IMR-90 (cell line): ENCODE measurements at regions not wholly inside any gene's neighbourhood (a gene's known extent, or its start where the extent isn't known, plus 50 kb on each side); places are given as distances from the start of the nearest gene placed in this dataset.

Experiments used
- ATAC-seq: fragments of 200-7000 bp; cut with Tn5 transposase; 2 replicates; pipeline ENCODE4 v1.9.1; 2020; ENCODE audit warnings: low read depth, mild to moderate bottlenecking, moderate library complexity
- BruUV-seq: library from RNA; stranded (reverse); fragments of 400-500 nt; replicated peaks from 2 replicates; lab custom pipeline; 2021; lab: Mats Ljungman, UMichigan
- CTCF ChIA-PET: fragments of 300-600 bp; formaldehyde crosslinking; extraction: SDS; loops from one replicate; lab custom pipeline; 2021; ENCODE audit warnings: antibody characterized with exemption; lab: Yijun Ruan, JAX
- POLR2A ChIA-PET: fragments of 300-600 bp; sonication (Branson Sonifier 250); formaldehyde crosslinking; loops from one replicate; lab custom pipeline; 2022; ENCODE audit warnings: antibody characterized with exemption; ENCODE audit not compliant: unreplicated experiment; lab: Charles Lee
- DNase-seq: peaks from one replicate; pipeline ENCODE4 v3.0.0; 2013
- H2AFZ ChIP-seq: replicated peaks from 2 replicates; pipeline ENCODE3; 2013; ENCODE audit warnings: low read length, mild to moderate bottlenecking; ENCODE audit not compliant: poor library complexity
- H2AK5ac ChIP-seq: 2 replicates; pipeline ENCODE4 v1.6.1; 2013; ENCODE audit warnings: low read depth, low read length, inconsistent platforms
- H2AK9ac ChIP-seq: replicated peaks from 2 replicates; pipeline ENCODE3; 2013; ENCODE audit warnings: mild to moderate bottlenecking, low read depth, low read length, moderate library complexity; ENCODE audit not compliant: poor library complexity
- H2BK120ac ChIP-seq: 2 replicates; pipeline ENCODE4 v1.6.1; 2013; ENCODE audit warnings: low read depth, low read length, inconsistent platforms
- H2BK15ac ChIP-seq: 3 replicates; pipeline ENCODE4 v1.6.1; 2013; ENCODE audit warnings: low read depth, low read length, inconsistent platforms
- H2BK20ac ChIP-seq: 2 replicates; pipeline ENCODE4 v1.6.1; 2013; ENCODE audit warnings: low read depth, mild to moderate bottlenecking, inconsistent platforms, low read length, moderate library complexity
- H2BK5ac ChIP-seq: 2 replicates; pipeline ENCODE4 v1.6.1; 2013; ENCODE audit warnings: mild to moderate bottlenecking, low read depth, low read length, inconsistent platforms; ENCODE audit not compliant: poor library complexity, severe bottlenecking
- H3K14ac ChIP-seq: replicated peaks from 2 replicates; pipeline ENCODE4 v1.6.1; 2013; ENCODE audit warnings: low read depth, low read length, inconsistent platforms
- H3K18ac ChIP-seq: 2 replicates; pipeline ENCODE4 v1.6.1; 2013; ENCODE audit warnings: low read depth, low read length, control low read depth
- H3K23ac ChIP-seq: 2 replicates; pipeline ENCODE4 v1.6.1; 2013; ENCODE audit warnings: low read depth, low read length, inconsistent platforms
- H3K27ac ChIP-seq: 2 replicates; pipeline ENCODE4 v1.5.1; 2013; ENCODE audit warnings: mild to moderate bottlenecking, control low read depth, low read length; ENCODE audit not compliant: insufficient read depth
- H3K27me3 ChIP-seq: 2 replicates; pipeline ENCODE4 v1.6.1; 2013; ENCODE audit warnings: low read length; ENCODE audit not compliant: control insufficient read depth, insufficient read depth
- H3K36me3 ChIP-seq: 2 replicates; pipeline ENCODE4 v1.6.1; 2013; ENCODE audit warnings: low read length, mixed read lengths; ENCODE audit not compliant: control insufficient read depth, insufficient read depth
- H3K4ac ChIP-seq: 2 replicates; pipeline ENCODE4 v1.6.1; 2013; ENCODE audit warnings: low read depth, low read length, inconsistent platforms
- H3K4me1 ChIP-seq: 2 replicates; pipeline ENCODE4 v1.6.1; 2013; ENCODE audit warnings: low read length, mixed read lengths; ENCODE audit not compliant: control insufficient read depth, insufficient read depth
- H3K4me2 ChIP-seq: 2 replicates; pipeline ENCODE4 v1.6.1; 2013; ENCODE audit warnings: low read depth, mild to moderate bottlenecking, control low read depth, low read length, moderate library complexity
- H3K4me3 ChIP-seq: 2 replicates; pipeline ENCODE4 v1.5.1; 2013; ENCODE audit warnings: low read depth, mild to moderate bottlenecking, control low read depth, low read length, moderate library complexity; ENCODE audit not compliant: insufficient read depth
- H3K56ac ChIP-seq: 2 replicates; pipeline ENCODE4 v1.6.1; 2013; ENCODE audit warnings: low read length, inconsistent platforms; ENCODE audit not compliant: insufficient read depth; ENCODE audit errors: extremely low read depth
- H3K79me1 ChIP-seq, 2 experiments: 2 replicates each; pipeline ENCODE4 v1.6.1; 2013; ENCODE audit warnings: low read length in 2 of 2, inconsistent platforms in 1 of 2, low read depth in 1 of 2
- H3K9ac ChIP-seq: 2 replicates; pipeline ENCODE4 v1.6.1; 2013; ENCODE audit warnings: low read depth, low read length, control low read depth
- H3K9me1 ChIP-seq: 2 replicates; pipeline ENCODE4 v1.6.1; 2013; ENCODE audit warnings: low read length, inconsistent platforms; ENCODE audit not compliant: insufficient read depth
- H3K9me3 ChIP-seq: 2 replicates; pipeline ENCODE4 v1.6.1; 2013; ENCODE audit warnings: low read length; ENCODE audit not compliant: control insufficient read depth, insufficient read depth
- H4K20me1 ChIP-seq: 2 replicates; pipeline ENCODE4 v1.6.1; 2013; ENCODE audit warnings: low read length, inconsistent platforms; ENCODE audit not compliant: insufficient read depth
- H4K5ac ChIP-seq: 2 replicates; pipeline ENCODE4 v1.6.1; 2013; ENCODE audit warnings: mild to moderate bottlenecking, low read depth, low read length, control low read depth
- H4K8ac ChIP-seq, 2 experiments: 2 replicates each; pipeline ENCODE4 v1.6.1; 2013; ENCODE audit warnings: low read depth in 2 of 2, low read length in 2 of 2, control low read depth in 1 of 2, inconsistent platforms in 1 of 2
- H4K91ac ChIP-seq: 2 replicates; pipeline ENCODE4 v1.6.1; 2013; ENCODE audit warnings: low read depth, low read length, inconsistent platforms; ENCODE audit not compliant: insufficient read depth
- MAFK ChIP-seq: IDR thresholded peaks from 2 replicates; pipeline ENCODE4 v1.6.1; 2012; ENCODE audit warnings: low read depth, low read length, improper control_type of control experiment
- RCOR1 ChIP-seq: IDR thresholded peaks from 2 replicates; pipeline ENCODE4 v1.6.1; 2012; ENCODE audit warnings: mild to moderate bottlenecking, low read length, improper control_type of control experiment; ENCODE audit not compliant: insufficient replicate concordance
- dilution Hi-C: fragments of 300-500 bp; cut with HindIII; formaldehyde crosslinking; loops from one replicate; pipeline ENCODE4 v1.14.3; 2018; ENCODE audit warnings: low sequenced_read_pairs; ENCODE audit not compliant: unreplicated experiment
- in situ Hi-C: fragments of 300-500 bp; cut with MboI; formaldehyde crosslinking; loops from 3 replicates; pipeline ENCODE4 v1.14.3; 2019; ENCODE audit warnings: low sequenced_read_pairs, inconsistent platforms, mixed read lengths
- intact Hi-C: fragments of 100-400 bp; cut with micrococcal nuclease; formaldehyde crosslinking; loops from 2 replicates; pipeline ENCODE4 v1.10.0; 2022

DNA sequence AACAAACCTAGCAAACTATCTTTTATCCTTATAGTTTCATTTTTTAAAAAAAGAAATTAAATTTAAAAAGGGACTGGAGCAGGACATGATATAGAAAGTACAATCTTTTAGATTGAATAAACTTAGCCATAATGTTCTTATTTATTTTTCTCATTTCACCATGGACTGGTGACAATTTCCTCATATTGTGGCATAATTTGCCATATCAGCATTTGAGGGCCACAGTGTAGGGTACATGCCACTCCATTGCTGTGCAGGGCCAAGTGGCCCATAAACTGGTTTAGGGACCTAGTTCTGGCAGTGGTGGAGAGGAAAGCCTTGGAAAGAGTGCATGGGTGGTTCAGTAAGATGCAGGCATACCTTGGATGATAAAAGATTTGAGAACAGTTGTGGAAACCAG is 232.9 kb upstream of the ELL2 start:
- no peak overlapping the region for H2AFZ ChIP-seq
- H3K79me1 ChIP-seq, result no peaks in the 10 kb centered on the region
- 0 out of 2 replicates have a peak, but pooled peaks cover 2% of the 10 kb centered on the region for H3K9me1 ChIP-seq
- dilution Hi-C loops (no loop called here), intact Hi-C loops (no loop called here), in situ Hi-C loops (no loop called here)
- DNase-seq (no peak), ATAC-seq (peak; percentile 35)
- peak overlapping the region; percentile 34; the same call in 1 of the 2 replicates for H3K4me2 ChIP-seq
- no peak overlapping the region for H3K23ac ChIP-seq
- H2BK20ac ChIP-seq, result peak overlapping the region; percentile 57
- H4K5ac ChIP-seq, result peak overlapping the region; percentile 95
- H2AK9ac ChIP-seq, result no peak overlapping the region
- no peaks in the 10 kb centered on the region for H4K20me1 ChIP-seq
- peak overlapping the region; percentile 87; the same call in 1 of the 2 replicates for H3K18ac ChIP-seq
- no peak overlapping the region for H3K4me3 ChIP-seq
- peak overlapping the region; percentile 71 for H2BK5ac ChIP-seq
- no peak overlapping the region for H3K27ac ChIP-seq
- peak overlapping the region; percentile 64; the same call in 1 of the 2 replicates for H4K91ac ChIP-seq
- POLR2A ChIA-PET, result no interaction called here
- TF ChIP-seq RCOR1 (no peak), MAFK (peak; percentile 88)
- H2BK120ac ChIP-seq, result peak overlapping the region; percentile 16; the same call in 1 of the 2 replicates
- no peak overlapping the region for H3K9ac ChIP-seq
- BruUV-seq, result no TSS peak
- peaks cover 7% of the 10 kb centered on the region for H3K4me1 ChIP-seq
- no peaks in the 10 kb centered on the region for H3K27me3 ChIP-seq
- H3K9me3 ChIP-seq, result no peaks in the 10 kb centered on the region
- CTCF ChIA-PET, result interaction anchor here (1.5 kb wide), 1 partner anchor 10 kb away, joined by 3 read pairs; no protein-coding TSS in a partner anchor
- peak overlapping the region; percentile 89; the same call in 2 of the 3 replicates for H2BK15ac ChIP-seq
- H3K36me3 ChIP-seq, result no peaks in the 10 kb centered on the region
- no peak overlapping the region for H3K56ac ChIP-seq
- peak overlapping the region; percentile 56; the same call in 1 of the 2 replicates for H2AK5ac ChIP-seq
- H4K8ac ChIP-seq, result peak overlapping the region in 1 of 2 experiments; percentile 53; a peak in 2 of 4 replicates
- peak overlapping the region; percentile 82 for H3K14ac ChIP-seq
- H3K4ac ChIP-seq, result peak overlapping the region; percentile 61
